ENCODE measurements at regions not wholly inside any gene's neighbourhood (a gene's known extent, or its start where the extent isn't known, plus 50 kb on each side); places are given as distances from the start of the nearest gene placed in this dataset.

GRCh38 chr13:47237571-47237970 lies 340.7 kb upstream of the HTR2A start:
- no peak overlapping the region for H3K4me3 ChIP-seq (ENCODE audit: low read depth, low read length)
- POLR2A ChIA-PET, result no interaction called here
- no peak for TF ChIP-seq CTCF (IDR thresholded peaks at IDR 0.05; ENCODE audit: insufficient read depth, low read length, missing control alignments)
- CTCF ChIA-PET, result no interaction called here
- no peak for DNase-seq (ENCODE audit: low read depth, low spot score)

GRCh38 chr13:47233734-47234133 lies 336.9 kb upstream of the HTR2A start:
- POLR2A ChIA-PET, result no interaction called here
- CTCF ChIA-PET, result no interaction called here

GRCh38 chr13:47232516-47232915 lies 335.7 kb upstream of the HTR2A start:
- CTCF ChIA-PET, result no interaction called here
- no peak overlapping the region for H3K4me3 ChIP-seq (ENCODE audit: low read depth, low read length)
- POLR2A ChIA-PET, result no interaction called here
- DNase-seq (ENCODE audit: low read depth, low spot score), result no peak
- TF ChIP-seq CTCF (IDR thresholded peaks at IDR 0.05; ENCODE audit: insufficient read depth, low read length, missing control alignments), result no peak

More at GRCh38 chr13:47233734-47234133, 336.9 kb upstream of the HTR2A start:
- H3K4me3 ChIP-seq (ENCODE audit: low read depth, low read length), result no peak overlapping the region
- TF ChIP-seq CTCF (IDR thresholded peaks at IDR 0.05; ENCODE audit: insufficient read depth, low read length, missing control alignments), result no peak
- no peak for DNase-seq (ENCODE audit: low read depth, low spot score)

GRCh38 chr13:47230155-47230554 lies 333.3 kb upstream of the HTR2A start:
- DNase-seq (ENCODE audit: low read depth, low spot score), result no peak
- POLR2A ChIA-PET, result interaction anchor here (0.7 kb wide), 1 partner anchor 249 kb away, joined by 4 read pairs; no protein-coding TSS in a partner anchor
- CTCF ChIA-PET, result no interaction called here
- no peak for TF ChIP-seq CTCF (IDR thresholded peaks at IDR 0.05; ENCODE audit: insufficient read depth, low read length, missing control alignments)
- no peak overlapping the region for H3K4me3 ChIP-seq (ENCODE audit: low read depth, low read length)

- H3K4me3 ChIP-seq (ENCODE audit: low read depth, low read length), result no peak overlapping the region
- DNase-seq (ENCODE audit: low read depth, low spot score), result no peak
- no peak for TF ChIP-seq CTCF (IDR thresholded peaks at IDR 0.05; ENCODE audit: insufficient read depth, low read length, missing control alignments)
- POLR2A ChIA-PET, result no interaction called here
- CTCF ChIA-PET, result no interaction called here
Measured at GRCh38 chr13:47226516-47226915, 329.7 kb upstream of the HTR2A start.

GRCh38 chr13:47220453-47221140 lies 323.7 kb upstream of the HTR2A start:
- ChIA-PET CTCF (no interaction called here), POLR2A (no interaction called here)
- no peak overlapping the region for H3K4me3 ChIP-seq (ENCODE audit: low read depth, low read length)
- no peak for DNase-seq (ENCODE audit: low read depth, low spot score)
- TF ChIP-seq CTCF (IDR thresholded peaks at IDR 0.05; ENCODE audit: insufficient read depth, low read length, missing control alignments), result no peak

Data from AG04449 (cell line).